D721Med (cell line): ENCODE measurements at regions not wholly inside any gene's neighbourhood (a gene's known extent, or its start where the extent isn't known, plus 50 kb on each side); places are given as distances from the start of the nearest gene placed in this dataset.

Experiments
- DNase-seq: peaks from one replicate; pipeline ENCODE4 v3.0.0; 2011; ENCODE audit warnings: low spot score; ENCODE audit not compliant: insufficient read length
- FAIRE-seq: peaks from 2 replicates; lab custom pipeline; 2011; peaks lifted over from hg19 to GRCh38; lab: Jason Lieb, UNC
- CTCF ChIP-seq: IDR thresholded peaks from 2 replicates; pipeline ENCODE4 v1.5.1; 2012; ENCODE audit warnings: mild to moderate bottlenecking, control low read depth; ENCODE audit not compliant: insufficient read depth; ENCODE audit errors: missing control alignments

- peak; percentile 91 for TF ChIP-seq CTCF
- peak; percentile 96 for FAIRE-seq
- DNase-seq: no peak
Measured at GRCh38 chr14:59126714-59127436, 61.6 kb upstream of the DAAM1 start.

- FAIRE-seq (no peak), DNase-seq (no peak)
- no peak for TF ChIP-seq CTCF
Measured at GRCh38 chr14:59127437-59127732, 61.1 kb upstream of the DAAM1 start.

- no peak for TF ChIP-seq CTCF
- DNase-seq (no peak), FAIRE-seq (no peak)
Measured at GRCh38 chr14:59130462-59130861, 58.0 kb upstream of the DAAM1 start.

- FAIRE-seq (no peak), DNase-seq (no peak)
- no peak for TF ChIP-seq CTCF
Measured at GRCh38 chr14:59131938-59132795, 56.3 kb upstream of the DAAM1 start.

- DNase-seq: no peak
- no peak for TF ChIP-seq CTCF
- FAIRE-seq: no peak
Measured at GRCh38 chr14:59132796-59133494, 55.5 kb upstream of the DAAM1 start.

- DNase-seq (no peak), FAIRE-seq (no peak)
- TF ChIP-seq CTCF: no peak
Measured at GRCh38 chr14:59133709-59134108, 54.8 kb upstream of the DAAM1 start.
